Adrenal gland (tissue), 5 donors: ENCODE measurements at regions not wholly inside any gene's neighbourhood (a gene's known extent, or its start where the extent isn't known, plus 50 kb on each side); places are given as distances from the start of the nearest gene placed in this dataset.

Experiments
- POLR2A ChIP-seq, 2 donors: fragments of 450-650 bp; IDR thresholded peaks; one replicate each; pipeline ENCODE4 v1.6.1; 2017; ENCODE audit warnings: antibody characterized with exemption in 2 of 2, mild to moderate bottlenecking in 2 of 2, moderate library complexity in 1 of 2
- TF ChIP-seq, protein P1 (sequence below), 6 experiments: fragments of 450-650 bp in 4 of 6; fragments of 200-600 bp in 2 of 6; sonication (generic) in 1 of 6; IDR thresholded peaks; 1 replicate in 5 of 6; 2 replicates in 1 of 6; pipeline versions ENCODE4 v1.5.1 to v1.8.0; 2016 to 2021; ENCODE audit warnings: antibody characterized with exemption in 6 of 6, mild to moderate bottlenecking in 2 of 6, moderate library complexity in 1 of 6
- donor health status: DM: no; HTN: no; CAD: no.

- TF ChIP-seq, protein P1, sequence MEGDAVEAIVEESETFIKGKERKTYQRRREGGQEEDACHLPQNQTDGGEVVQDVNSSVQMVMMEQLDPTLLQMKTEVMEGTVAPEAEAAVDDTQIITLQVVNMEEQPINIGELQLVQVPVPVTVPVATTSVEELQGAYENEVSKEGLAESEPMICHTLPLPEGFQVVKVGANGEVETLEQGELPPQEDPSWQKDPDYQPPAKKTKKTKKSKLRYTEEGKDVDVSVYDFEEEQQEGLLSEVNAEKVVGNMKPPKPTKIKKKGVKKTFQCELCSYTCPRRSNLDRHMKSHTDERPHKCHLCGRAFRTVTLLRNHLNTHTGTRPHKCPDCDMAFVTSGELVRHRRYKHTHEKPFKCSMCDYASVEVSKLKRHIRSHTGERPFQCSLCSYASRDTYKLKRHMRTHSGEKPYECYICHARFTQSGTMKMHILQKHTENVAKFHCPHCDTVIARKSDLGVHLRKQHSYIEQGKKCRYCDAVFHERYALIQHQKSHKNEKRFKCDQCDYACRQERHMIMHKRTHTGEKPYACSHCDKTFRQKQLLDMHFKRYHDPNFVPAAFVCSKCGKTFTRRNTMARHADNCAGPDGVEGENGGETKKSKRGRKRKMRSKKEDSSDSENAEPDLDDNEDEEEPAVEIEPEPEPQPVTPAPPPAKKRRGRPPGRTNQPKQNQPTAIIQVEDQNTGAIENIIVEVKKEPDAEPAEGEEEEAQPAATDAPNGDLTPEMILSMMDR (IDR thresholded peaks at IDR 0.05), result no peak
- TF ChIP-seq POLR2A (IDR thresholded peaks at IDR 0.05), result no peak
Measured at GRCh38 chr18:46220116-46220515, 115.9 kb downstream of the HAUS1 start.
